Naive B cell (primary cell): ENCODE measurements at regions not wholly inside any gene's neighbourhood (a gene's known extent, or its start where the extent isn't known, plus 50 kb on each side); places are given as distances from the start of the nearest gene placed in this dataset.

Experiments used
- ATAC-seq, 2 donors: fragments of 150-1000 bp; cut with Tn5 transposase; 2 replicates each; pipeline ENCODE4 v1.10.0; 2021; ENCODE audit warnings: low read depth in 2 of 2, mild to moderate bottlenecking in 2 of 2, moderate library complexity in 2 of 2
- DNase-seq: peaks from one replicate; pipeline ENCODE4 v3.0.0; 2022
- H3K27ac Mint-ChIP-seq, 6 donors: one replicate each; pipeline ENCODE4 v1.8.0; 2020 to 2022; ENCODE audit warnings: mild to moderate bottlenecking in 6 of 6, mixed read lengths in 6 of 6, moderate library complexity in 5 of 6, inconsistent platforms in 2 of 6
- H3K27me3 Mint-ChIP-seq, 3 donors: one replicate each; pipeline ENCODE4 v1.8.0; 2021 to 2022; ENCODE audit warnings: mixed read lengths in 3 of 3, mild to moderate bottlenecking in 1 of 3
- H3K36me3 Mint-ChIP-seq, 2 donors: one replicate each; pipeline ENCODE4 v1.8.0; 2020 to 2022; ENCODE audit warnings: mixed read lengths in 2 of 2, inconsistent platforms in 1 of 2, mild to moderate bottlenecking in 1 of 2
- H3K4me1 Mint-ChIP-seq, 3 donors: one replicate each; pipeline ENCODE4 v1.8.0; 2020 to 2022; ENCODE audit warnings: mixed read lengths in 3 of 3, inconsistent platforms in 1 of 3, mild to moderate bottlenecking in 1 of 3, moderate library complexity in 1 of 3
- H3K4me3 Mint-ChIP-seq, 8 donors: one replicate each; pipeline ENCODE4 v1.8.0; 2020 to 2022; ENCODE audit warnings: mild to moderate bottlenecking in 8 of 8, mixed read lengths in 8 of 8, moderate library complexity in 8 of 8, inconsistent platforms in 2 of 8
- H3K9me3 Mint-ChIP-seq, 7 donors: one replicate each; pipeline ENCODE4 v1.8.0; 2020 to 2022; ENCODE audit warnings: mixed read lengths in 7 of 7, mild to moderate bottlenecking in 5 of 7, inconsistent platforms in 2 of 7, moderate library complexity in 1 of 7

DNA sequence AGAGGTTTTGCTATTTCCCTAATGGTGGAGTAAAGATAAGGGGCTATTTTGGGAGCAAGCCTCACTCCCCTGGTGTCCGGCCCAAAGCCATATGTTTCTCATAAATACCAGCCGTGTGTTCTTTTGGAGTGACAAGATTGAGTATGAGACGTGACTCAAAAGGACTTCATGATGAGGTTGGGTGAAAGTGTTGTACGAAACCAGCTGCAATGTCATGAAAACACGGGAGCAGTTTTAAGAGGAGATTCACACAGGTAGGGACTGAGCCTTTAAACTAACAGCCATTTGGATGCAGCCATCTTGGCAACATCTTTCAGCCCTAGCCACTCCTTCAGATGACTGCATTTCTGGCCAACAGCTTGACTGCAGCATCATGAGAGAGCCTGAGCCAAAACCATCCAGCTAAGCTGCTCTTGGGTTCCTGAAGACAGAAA lies 532.3 kb upstream of the USP24 start:
- no peak overlapping the region for H3K4me3 Mint-ChIP-seq
- no peak overlapping the region for H3K27ac Mint-ChIP-seq
- H3K4me1 Mint-ChIP-seq: no peaks in the 10 kb centered on the region
- no peak for DNase-seq
- H3K27me3 Mint-ChIP-seq: peaks cover 14 to 20% (median 14%) of the 10 kb centered on the region in 3 donors
- peaks cover 0 to 23% (median 3%) of the 10 kb centered on the region in 7 donors for H3K9me3 Mint-ChIP-seq
- ATAC-seq: no peak
- H3K36me3 Mint-ChIP-seq: no peaks in the 10 kb centered on the region

DNA sequence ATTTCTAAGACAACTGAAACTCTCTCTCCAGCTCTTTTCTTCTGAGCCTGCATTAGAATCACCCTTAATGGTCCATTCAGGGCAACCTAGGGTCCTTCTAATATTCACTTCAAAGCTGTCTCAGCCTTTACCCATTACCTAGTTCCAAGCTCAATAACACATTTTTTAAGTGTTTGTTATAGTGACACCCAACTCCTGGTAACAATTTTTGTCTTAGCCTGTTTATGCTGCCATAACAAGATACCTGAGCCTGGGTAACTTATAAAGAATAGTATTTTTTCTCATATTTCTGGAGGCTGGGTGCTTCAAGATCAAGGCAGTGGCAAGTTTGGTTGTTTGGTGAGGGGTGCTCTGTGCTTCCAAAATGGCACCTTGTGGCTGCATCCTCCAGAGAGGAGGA lies 531.5 kb upstream of the USP24 start:
- Mint-ChIP-seq H3K27me3 (peaks cover 14 to 20% (median 14%) of the 10 kb centered on the region in 3 donors), H3K4me1 (no peaks in the 10 kb centered on the region), H3K9me3 (peaks cover 0 to 23% (median 3%) of the 10 kb centered on the region in 7 donors), H3K27ac (no peak overlapping the region), H3K4me3 (no peak overlapping the region), H3K36me3 (no peaks in the 10 kb centered on the region)
- ATAC-seq (no peak), DNase-seq (no peak)

DNA sequence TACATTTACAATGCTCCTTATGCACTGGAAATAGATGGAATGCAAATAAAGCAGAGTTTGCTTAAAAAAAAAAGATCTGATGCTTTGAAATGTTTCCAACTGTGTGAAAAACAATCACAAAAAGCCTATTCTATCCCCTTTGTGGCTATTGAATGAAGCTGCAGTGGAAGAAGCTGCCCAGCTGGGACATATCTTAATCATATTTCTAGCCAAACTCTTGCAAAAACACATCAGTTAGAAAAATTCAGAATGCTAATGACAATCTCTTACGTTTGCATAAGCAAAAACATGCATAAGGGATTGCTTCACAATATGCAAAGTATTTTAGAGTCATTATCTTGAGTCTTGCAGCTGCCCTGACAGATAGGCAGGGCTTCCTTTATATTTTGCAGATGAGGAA lies 526.4 kb upstream of the USP24 start:
- Mint-ChIP-seq H3K4me3 (no peak overlapping the region), H3K9me3 (peaks cover 2 to 7% (median 3%) of the 10 kb centered on the region in 7 donors), H3K27ac (no peak overlapping the region), H3K36me3 (no peaks in the 10 kb centered on the region), H3K27me3 (peaks cover 0 to 5% (median 4%) of the 10 kb centered on the region in 3 donors), H3K4me1 (no peaks in the 10 kb centered on the region)
- ATAC-seq: no peak
- DNase-seq: no peak

DNA sequence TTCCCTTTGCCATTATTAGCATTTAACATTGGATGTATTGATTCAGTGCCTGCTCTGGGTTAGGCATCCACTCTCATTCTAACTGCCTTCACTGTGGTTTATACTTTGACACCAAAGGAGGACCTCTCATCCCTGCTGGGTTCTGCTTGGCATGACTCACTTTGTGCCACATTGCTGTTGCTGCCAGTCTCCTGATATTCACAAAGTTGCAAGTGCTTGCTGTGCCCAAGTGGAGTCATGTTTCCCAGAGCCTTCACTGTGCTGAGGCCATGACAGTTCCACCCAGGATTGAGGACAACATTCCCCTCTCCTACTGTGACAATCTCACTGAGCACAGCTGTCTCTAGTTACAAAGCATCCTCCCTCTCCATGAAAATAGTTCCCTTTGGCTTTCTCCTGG lies 519.9 kb upstream of the USP24 start:
- Mint-ChIP-seq H3K4me1 (no peaks in the 10 kb centered on the region), H3K4me3 (no peak overlapping the region), H3K27me3 (no peaks in the 10 kb centered on the region), H3K36me3 (no peaks in the 10 kb centered on the region), H3K27ac (no peak overlapping the region), H3K9me3 (peaks cover 0 to 12% (median 4%) of the 10 kb centered on the region in 7 donors)
- ATAC-seq (no peak), DNase-seq (no peak)

DNA sequence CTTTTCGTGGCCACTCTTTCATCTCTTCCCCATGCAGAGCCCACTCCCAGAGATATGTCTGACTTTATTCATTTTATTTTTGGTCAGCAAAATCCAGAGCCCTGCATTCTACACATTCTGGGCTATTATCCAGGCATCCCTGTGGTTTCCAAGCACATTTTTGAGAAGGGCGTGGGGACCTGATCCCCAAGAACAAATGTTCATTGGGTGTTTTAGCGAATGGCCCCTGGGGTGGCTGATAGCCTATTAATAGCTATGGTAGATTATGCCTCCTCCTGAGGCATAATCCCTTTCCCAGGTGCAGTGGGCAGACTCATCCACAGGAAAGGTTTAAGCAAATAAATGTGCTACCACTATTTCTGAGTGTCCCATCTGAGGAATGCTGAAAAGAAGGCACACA lies 511.8 kb upstream of the USP24 start:
- H3K4me1 Mint-ChIP-seq: no peaks in the 10 kb centered on the region
- peaks cover 0 to 3% (median under 1%) of the 10 kb centered on the region in 7 donors for H3K9me3 Mint-ChIP-seq
- no peak overlapping the region for H3K27ac Mint-ChIP-seq
- H3K36me3 Mint-ChIP-seq: no peaks in the 10 kb centered on the region
- no peak for ATAC-seq
- H3K27me3 Mint-ChIP-seq: peaks cover 0 to 11% (median 10%) of the 10 kb centered on the region in 3 donors
- H3K4me3 Mint-ChIP-seq: no peak overlapping the region
- DNase-seq: no peak

DNA sequence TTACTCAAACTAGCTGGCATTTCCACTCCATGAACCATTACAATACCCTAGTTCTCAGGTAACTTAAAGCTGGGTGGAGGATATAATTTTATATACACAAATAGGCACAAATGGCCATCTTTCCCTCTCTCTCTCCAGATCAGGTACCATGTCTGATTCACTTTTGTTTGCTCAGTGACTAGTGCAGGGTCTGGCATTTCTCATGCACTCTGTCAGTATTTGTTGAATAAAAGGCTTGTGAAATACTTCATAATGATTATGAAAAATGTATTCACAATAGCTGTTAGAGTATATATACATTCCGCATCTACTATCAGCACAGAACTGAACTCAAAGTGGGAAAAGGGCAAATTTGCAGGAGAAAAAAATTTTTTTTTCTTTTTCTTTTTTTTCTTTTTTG lies 510.2 kb upstream of the USP24 start:
- DNase-seq (no peak), ATAC-seq (no peak)
- peaks cover 0 to 11% (median 10%) of the 10 kb centered on the region in 3 donors for H3K27me3 Mint-ChIP-seq
- H3K4me3 Mint-ChIP-seq: no peak overlapping the region
- H3K36me3 Mint-ChIP-seq: no peaks in the 10 kb centered on the region
- no peak overlapping the region for H3K27ac Mint-ChIP-seq
- H3K4me1 Mint-ChIP-seq: no peaks in the 10 kb centered on the region
- H3K9me3 Mint-ChIP-seq: peaks cover 0 to 3% (median 0%) of the 10 kb centered on the region in 7 donors

DNA sequence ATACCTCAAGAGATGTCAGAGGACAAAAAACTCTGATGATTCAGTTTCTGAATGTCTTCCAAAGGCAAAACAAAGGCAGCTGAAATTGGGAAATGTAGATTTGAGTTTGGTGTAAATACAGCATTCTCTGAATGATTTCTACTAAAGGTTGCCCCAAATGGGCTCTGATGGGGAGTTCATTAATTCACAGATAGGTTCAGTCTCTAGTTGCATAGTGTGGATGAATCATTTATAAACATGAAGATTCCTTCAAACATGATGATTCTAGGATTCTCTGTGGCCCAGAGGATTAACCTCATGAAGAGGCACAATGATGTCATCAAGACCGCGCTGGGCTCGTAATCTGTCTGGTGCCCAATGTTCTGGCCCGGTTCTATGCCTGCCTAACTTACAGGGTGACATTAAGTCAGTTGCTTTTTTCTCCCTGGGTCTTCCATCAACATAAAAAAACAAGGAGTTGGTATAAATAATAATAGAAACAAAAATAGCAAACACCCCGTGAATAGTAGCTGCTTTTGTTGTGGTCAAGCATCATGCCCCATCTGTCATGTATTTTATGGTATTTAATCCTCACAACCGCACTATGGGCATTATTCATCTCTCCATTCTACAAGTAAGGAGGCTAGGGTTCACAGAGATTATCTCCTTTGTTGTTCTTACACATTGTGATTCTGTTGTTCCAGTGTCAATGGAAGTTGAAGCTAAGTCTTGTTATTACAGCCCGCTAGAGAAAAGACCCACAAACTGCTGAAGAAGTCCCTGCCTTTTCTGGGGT lies 509.6 kb upstream of the USP24 start:
- H3K4me3 Mint-ChIP-seq: no peak overlapping the region
- H3K27me3 Mint-ChIP-seq: peaks cover 0 to 11% (median 10%) of the 10 kb centered on the region in 3 donors
- ATAC-seq (no peak), DNase-seq (no peak)
- no peaks in the 10 kb centered on the region for H3K4me1 Mint-ChIP-seq
- no peaks in the 10 kb centered on the region for H3K36me3 Mint-ChIP-seq
- peaks cover 0 to 3% (median 0%) of the 10 kb centered on the region in 7 donors for H3K9me3 Mint-ChIP-seq
- H3K27ac Mint-ChIP-seq: no peak overlapping the region

DNA sequence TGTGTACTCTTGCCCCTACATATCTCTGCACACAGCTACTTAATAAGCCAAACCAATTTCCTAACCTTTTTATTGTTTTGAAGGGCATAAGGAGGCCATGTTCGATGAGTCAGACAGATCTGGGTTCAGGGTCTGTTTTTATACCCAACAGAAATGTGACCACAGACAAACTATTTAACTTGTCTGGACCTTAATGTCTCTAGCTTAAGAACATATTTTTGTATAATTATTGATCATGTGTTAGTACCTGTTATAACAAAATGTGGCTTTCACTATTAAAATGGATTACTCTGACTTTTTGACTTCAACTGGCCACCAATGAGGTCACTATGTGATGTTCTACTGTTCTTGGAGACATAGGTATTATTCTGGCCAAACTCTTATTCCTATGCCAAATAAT lies 507.8 kb upstream of the USP24 start:
- Mint-ChIP-seq H3K4me1 (no peaks in the 10 kb centered on the region), H3K27me3 (peaks cover 0 to 20% (median 11%) of the 10 kb centered on the region in 3 donors), H3K27ac (no peak overlapping the region), H3K4me3 (no peak overlapping the region), H3K9me3 (peaks cover 0 to 3% (median 0%) of the 10 kb centered on the region in 7 donors), H3K36me3 (no peaks in the 10 kb centered on the region)
- DNase-seq (no peak), ATAC-seq (no peak)

DNA sequence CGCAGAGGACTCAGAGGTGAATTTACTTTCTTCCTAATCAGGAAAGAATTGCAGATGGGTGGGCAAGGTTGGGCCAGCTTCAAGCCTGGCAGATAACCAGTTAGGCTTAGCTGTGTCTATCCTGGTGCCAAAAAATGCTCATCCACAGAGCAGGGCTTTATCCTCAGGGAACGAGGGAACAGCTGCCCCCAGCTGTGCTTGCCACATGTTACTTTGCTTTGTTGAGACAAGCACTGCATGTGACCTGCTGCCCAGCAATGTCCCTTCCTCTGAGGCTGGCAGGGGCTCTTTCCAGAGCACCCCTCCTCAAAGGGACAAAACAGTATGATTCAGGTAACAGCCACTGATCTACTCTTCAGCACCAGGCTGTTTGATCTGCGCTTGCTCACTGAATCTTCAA lies 505.1 kb upstream of the USP24 start:
- Mint-ChIP-seq H3K4me1 (no peaks in the 10 kb centered on the region), H3K4me3 (no peak overlapping the region), H3K27me3 (peaks cover 0 to 25% (median 11%) of the 10 kb centered on the region in 3 donors), H3K36me3 (no peaks in the 10 kb centered on the region), H3K9me3 (peaks cover 0 to 3% (median 0%) of the 10 kb centered on the region in 7 donors), H3K27ac (no peak overlapping the region)
- ATAC-seq: no peak
- DNase-seq: no peak

DNA sequence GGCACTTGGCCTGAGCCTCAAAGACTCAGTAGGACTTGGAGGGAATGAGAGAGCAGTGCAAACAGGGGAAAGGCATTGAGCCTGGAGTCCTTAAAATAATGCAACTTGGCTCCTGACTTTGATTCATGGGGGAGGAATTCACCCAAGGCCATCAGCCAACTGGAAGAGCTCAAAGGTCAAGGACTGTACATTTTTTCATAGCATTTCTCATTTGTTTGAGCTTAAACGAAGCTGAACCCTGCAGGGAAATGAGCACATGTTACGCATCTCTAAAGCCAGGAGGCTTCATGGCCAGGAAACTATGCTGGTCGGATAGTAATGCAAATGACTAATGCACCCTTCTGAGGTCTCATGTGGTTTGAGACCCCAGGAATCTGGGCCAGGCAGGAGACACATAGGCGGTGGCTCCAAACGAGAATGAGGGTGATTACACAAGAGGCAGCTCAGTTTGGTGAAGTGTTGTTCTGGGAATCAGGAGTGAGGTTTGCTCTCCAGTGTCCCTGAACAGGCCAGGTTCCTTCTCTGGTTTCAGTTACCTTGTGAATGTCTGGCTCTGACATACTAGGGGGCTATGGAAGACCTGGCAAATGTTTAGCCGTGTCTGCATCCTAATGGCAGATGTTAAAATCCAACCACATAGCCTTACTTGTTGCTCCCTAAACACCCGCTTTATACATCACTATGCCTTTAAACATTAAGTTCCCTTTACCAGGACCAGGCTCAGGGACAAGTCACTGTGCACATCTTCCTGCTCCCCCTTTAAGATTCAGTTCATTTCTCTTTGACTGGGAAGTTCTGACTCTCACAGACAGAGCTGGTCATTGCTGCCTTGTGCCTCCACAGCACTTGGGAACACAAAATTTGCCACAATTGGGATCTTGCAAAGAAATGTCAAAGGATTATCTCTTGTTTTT lies 503.9 kb upstream of the USP24 start:
- no peak overlapping the region for H3K4me3 Mint-ChIP-seq
- H3K9me3 Mint-ChIP-seq: peaks cover 0 to 1% (median 0%) of the 10 kb centered on the region in 7 donors

DNA sequence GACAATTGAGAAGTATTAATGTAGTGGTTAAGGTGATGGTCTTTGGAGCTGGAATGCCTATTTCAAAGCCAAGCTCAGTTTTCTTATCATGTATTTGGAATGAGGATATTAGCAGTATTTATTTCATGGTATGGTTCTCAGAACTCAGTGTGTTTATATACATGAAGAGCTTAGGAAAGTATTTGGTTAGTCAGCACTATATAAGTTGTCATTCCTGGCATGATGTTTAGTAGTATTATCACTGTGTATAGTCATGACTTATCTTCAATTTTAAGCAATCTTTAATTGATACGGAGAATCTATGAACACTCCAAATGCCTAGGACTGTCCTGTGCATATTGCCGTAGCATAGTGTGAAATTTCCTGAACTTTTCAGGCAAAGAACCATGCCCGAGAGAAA lies 501.9 kb upstream of the USP24 start:
- H3K4me3 Mint-ChIP-seq: no peak overlapping the region
- no peak overlapping the region for H3K27ac Mint-ChIP-seq
- no peaks in the 10 kb centered on the region for H3K36me3 Mint-ChIP-seq
- no peaks in the 10 kb centered on the region for H3K4me1 Mint-ChIP-seq
- DNase-seq (no peak), ATAC-seq (no peak)
- H3K9me3 Mint-ChIP-seq: no peaks in the 10 kb centered on the region
- H3K27me3 Mint-ChIP-seq: peaks cover 0 to 25% (median 9%) of the 10 kb centered on the region in 3 donors

More for the DNA sequence above, 503.9 kb upstream of the USP24 start:
- ATAC-seq (no peak), DNase-seq (no peak)
- Mint-ChIP-seq H3K4me1 (no peaks in the 10 kb centered on the region), H3K27me3 (peaks cover 0 to 25% (median 14%) of the 10 kb centered on the region in 3 donors), H3K27ac (no peak overlapping the region), H3K36me3 (no peaks in the 10 kb centered on the region)

DNA sequence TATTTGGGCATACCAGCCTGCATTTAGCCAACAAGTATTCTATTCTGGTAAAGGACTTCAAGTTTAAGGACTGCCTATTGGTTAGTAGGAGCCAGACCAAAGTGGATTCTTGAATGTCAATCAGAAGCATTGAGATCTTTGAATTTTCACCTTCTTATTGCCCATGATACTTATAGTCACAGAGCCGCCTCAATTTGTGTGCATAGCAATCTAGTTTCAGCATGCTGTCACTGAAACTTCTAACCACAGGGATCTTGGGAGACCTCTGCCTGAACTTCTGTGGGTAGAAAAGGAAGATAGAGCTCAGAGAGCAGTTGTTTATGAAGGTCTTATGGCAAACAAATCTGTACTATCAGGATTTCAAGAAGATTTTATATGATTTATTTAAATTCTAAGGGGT lies 501.4 kb upstream of the USP24 start:
- no peaks in the 10 kb centered on the region for H3K36me3 Mint-ChIP-seq
- no peaks in the 10 kb centered on the region for H3K4me1 Mint-ChIP-seq
- no peak for DNase-seq
- H3K4me3 Mint-ChIP-seq: no peak overlapping the region
- H3K27ac Mint-ChIP-seq: no peak overlapping the region
- no peak for ATAC-seq
- no peaks in the 10 kb centered on the region for H3K9me3 Mint-ChIP-seq
- H3K27me3 Mint-ChIP-seq: peaks cover 0 to 25% (median 9%) of the 10 kb centered on the region in 3 donors

DNA sequence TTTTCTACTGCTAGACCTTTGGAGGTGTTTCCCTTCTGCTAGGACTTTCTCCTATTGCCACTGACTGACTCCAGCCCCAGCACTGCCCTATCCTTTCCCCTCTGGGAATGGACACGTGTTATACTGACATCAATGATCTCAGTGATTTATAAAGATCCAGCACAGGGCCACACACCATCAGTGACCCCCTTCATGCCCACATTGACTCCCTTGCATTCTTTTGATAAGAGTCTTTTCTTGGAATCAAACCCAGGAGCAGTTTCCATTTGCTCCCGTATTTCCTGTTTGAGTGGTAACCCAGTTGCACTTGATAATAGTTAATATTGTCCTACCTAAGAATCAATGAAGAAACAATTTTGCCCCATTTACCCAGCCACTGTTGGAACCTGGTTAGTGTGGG lies 501.0 kb upstream of the USP24 start:
- no peak for ATAC-seq
- Mint-ChIP-seq H3K27me3 (peaks cover 0 to 25% (median 9%) of the 10 kb centered on the region in 3 donors), H3K9me3 (no peaks in the 10 kb centered on the region), H3K4me1 (no peaks in the 10 kb centered on the region), H3K4me3 (no peak overlapping the region), H3K36me3 (no peaks in the 10 kb centered on the region), H3K27ac (no peak overlapping the region)
- DNase-seq: no peak

DNA sequence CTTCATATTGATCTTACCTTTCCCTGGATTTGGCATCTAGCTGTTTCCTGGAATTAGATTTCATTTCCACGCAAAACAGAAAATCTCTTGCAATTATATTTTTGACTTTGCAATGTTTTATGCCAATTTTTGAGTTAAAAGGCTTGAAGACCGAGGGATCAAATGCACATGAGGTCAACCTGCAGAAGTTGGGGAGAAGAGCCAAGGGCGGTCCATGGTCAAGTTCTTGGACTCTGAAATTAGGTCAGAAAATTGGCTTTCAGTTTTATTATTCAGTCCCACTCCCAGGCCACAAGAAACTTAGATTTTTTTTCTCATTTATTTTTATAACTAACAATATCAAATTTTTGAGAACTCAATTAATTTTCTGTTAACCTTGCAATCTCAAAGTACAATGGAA lies 499.1 kb upstream of the USP24 start:
- H3K36me3 Mint-ChIP-seq: no peaks in the 10 kb centered on the region
- H3K4me3 Mint-ChIP-seq: no peak overlapping the region
- DNase-seq (no peak), ATAC-seq (no peak)
- no peak overlapping the region for H3K27ac Mint-ChIP-seq
- no peaks in the 10 kb centered on the region for H3K9me3 Mint-ChIP-seq
- no peaks in the 10 kb centered on the region for H3K4me1 Mint-ChIP-seq
- H3K27me3 Mint-ChIP-seq: peaks cover 4 to 25% (median 9%) of the 10 kb centered on the region in 3 donors
